ENCODE measurements at regions not wholly inside any gene's neighbourhood (a gene's known extent, or its start where the extent isn't known, plus 50 kb on each side); places are given as distances from the start of the nearest gene placed in this dataset.
"Not testable (repeated sequence)": the region's sequence is repeated elsewhere in the genome, so short reads cannot be mapped to it uniquely, and the experiment has no call there.

DNA sequence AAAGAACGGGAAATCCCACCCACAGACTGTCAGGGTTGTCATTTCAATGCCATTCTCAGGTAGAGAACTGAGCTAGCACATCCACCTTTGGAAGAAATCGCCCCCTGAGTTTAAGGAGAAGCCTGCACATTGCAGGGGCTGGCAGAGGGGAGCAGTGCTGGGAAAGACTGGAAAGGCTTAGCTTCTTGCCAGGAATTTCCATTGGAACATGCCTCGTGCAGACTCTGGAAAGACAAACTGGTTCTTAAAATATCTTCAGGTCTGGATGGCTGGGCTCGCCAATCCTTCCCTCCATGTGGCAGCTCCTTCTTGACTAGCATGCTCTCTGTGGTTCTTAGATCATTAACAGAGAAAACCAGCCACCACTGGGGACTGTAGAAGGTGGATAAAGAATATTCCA lies 414.1 kb downstream of the TSHZ3 start:
- H3K36me3 ChIP-seq (replicated peaks), result no peaks in the 10 kb centered on the region
- H3K27me3 ChIP-seq (replicated peaks), result no peaks in the 10 kb centered on the region
- in situ Hi-C loops (cut with HindIII; ENCODE audit: low pct_ligation_motif_present, low sequenced_read_pairs), result no loop called here
- H3K4me3 ChIP-seq (ENCODE audit: low read depth, low read length), result no peak overlapping the region
- H3K27ac ChIP-seq, result no peak overlapping the region
- TF ChIP-seq CTCF (IDR thresholded peaks at IDR 0.05; ENCODE audit: low read depth, low read length, missing control alignments), result no peak
- no peak for DNase-seq

GRCh38 chr19:30933454-30933853 lies 415.8 kb downstream of the TSHZ3 start:
- in situ Hi-C loops (cut with HindIII; ENCODE audit: low pct_ligation_motif_present, low sequenced_read_pairs); H3K27ac ChIP-seq; DNase-seq; H3K27me3 ChIP-seq (replicated peaks); H3K36me3 ChIP-seq (replicated peaks); H3K4me3 ChIP-seq (ENCODE audit: low read depth, low read length): not testable (repeated sequence)

DNA sequence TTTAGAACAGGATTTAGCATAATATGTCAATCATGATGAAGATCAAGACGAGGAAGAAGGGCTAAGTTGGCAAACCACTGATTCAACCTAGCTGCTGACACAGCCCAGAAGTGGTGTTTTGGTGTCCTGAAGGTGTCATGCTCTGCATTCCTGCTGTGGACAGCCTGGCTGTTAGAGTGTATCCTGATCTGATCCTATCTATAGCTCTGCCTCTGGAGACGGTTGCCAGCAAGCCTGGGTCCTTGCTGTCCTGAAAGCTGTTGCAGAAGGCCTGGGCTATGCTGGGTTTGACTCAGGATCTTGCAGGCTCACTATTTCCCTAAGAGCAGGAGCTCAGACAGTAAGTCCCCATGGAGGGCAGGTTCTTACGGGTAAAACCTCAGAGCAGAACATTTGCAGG lies 416.4 kb downstream of the TSHZ3 start:
- TF ChIP-seq CTCF (IDR thresholded peaks at IDR 0.05; ENCODE audit: low read depth, low read length, missing control alignments), result no peak
- no peak overlapping the region for H3K27ac ChIP-seq
- no peaks in the 10 kb centered on the region for H3K27me3 ChIP-seq (replicated peaks)
- H3K4me3 ChIP-seq (ENCODE audit: low read depth, low read length), result no peak overlapping the region
- DNase-seq, result no peak
- in situ Hi-C loops (cut with HindIII; ENCODE audit: low pct_ligation_motif_present, low sequenced_read_pairs), result no loop called here
- H3K36me3 ChIP-seq (replicated peaks), result no peaks in the 10 kb centered on the region

GRCh38 chr19:30930941-30931706 lies 418.1 kb downstream of the TSHZ3 start:
- TF ChIP-seq CTCF (IDR thresholded peaks at IDR 0.05; ENCODE audit: low read depth, low read length, missing control alignments), result no peak
- Histone ChIP-seq H3K27ac (no peak overlapping the region), H3K36me3 (replicated peaks) (no peaks in the 10 kb centered on the region), H3K4me3 (ENCODE audit: low read depth, low read length) (no peak overlapping the region), H3K27me3 (replicated peaks) (no peaks in the 10 kb centered on the region)
- DNase-seq, result no peak
- in situ Hi-C loops (cut with HindIII; ENCODE audit: low pct_ligation_motif_present, low sequenced_read_pairs), result no loop called here

DNA sequence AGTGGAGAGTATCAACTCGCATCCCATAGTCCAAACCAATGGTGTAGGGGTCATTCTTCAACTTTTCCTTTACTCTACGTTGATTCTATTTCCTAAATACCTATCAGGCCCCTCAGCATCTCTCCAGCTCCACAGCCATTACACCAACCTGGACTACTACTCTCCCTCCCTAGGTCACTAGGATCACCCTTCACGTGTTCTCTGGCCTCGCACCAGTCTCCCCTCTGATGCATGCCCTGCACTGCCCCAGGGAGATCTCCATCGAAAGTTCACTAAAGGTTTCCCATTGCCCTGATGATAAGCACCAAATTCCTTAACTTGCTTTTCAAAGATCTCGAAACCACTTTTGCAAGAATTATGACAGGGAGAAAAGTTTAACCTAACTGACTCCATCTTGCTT lies 421.5 kb downstream of the TSHZ3 start:
- in situ Hi-C loops (cut with HindIII; ENCODE audit: low pct_ligation_motif_present, low sequenced_read_pairs), result no loop called here

GRCh38 chr19:30924670-30925069 lies 424.6 kb downstream of the TSHZ3 start:
- Histone ChIP-seq H3K27ac (no peak overlapping the region), H3K27me3 (replicated peaks) (no peaks in the 10 kb centered on the region), H3K36me3 (replicated peaks) (no peaks in the 10 kb centered on the region), H3K4me3 (ENCODE audit: low read depth, low read length) (no peak overlapping the region)
- no peak for DNase-seq
- in situ Hi-C loops (cut with HindIII; ENCODE audit: low pct_ligation_motif_present, low sequenced_read_pairs), result no loop called here
- no peak for TF ChIP-seq CTCF (IDR thresholded peaks at IDR 0.05; ENCODE audit: low read depth, low read length, missing control alignments)

More for the DNA sequence above, 421.5 kb downstream of the TSHZ3 start:
- Histone ChIP-seq H3K27me3 (replicated peaks) (no peaks in the 10 kb centered on the region), H3K27ac (no peak overlapping the region), H3K36me3 (replicated peaks) (no peaks in the 10 kb centered on the region), H3K4me3 (ENCODE audit: low read depth, low read length) (no peak overlapping the region)
- TF ChIP-seq CTCF (IDR thresholded peaks at IDR 0.05; ENCODE audit: low read depth, low read length, missing control alignments), result no peak
- no peak for DNase-seq

Measured in brain microvascular endothelial cell (primary cell).